H1 (cell line): ENCODE measurements at regions not wholly inside any gene's neighbourhood (a gene's known extent, or its start where the extent isn't known, plus 50 kb on each side); places are given as distances from the start of the nearest gene placed in this dataset.

Experiments used
- CTCF ChIA-PET: fragments of 300-600 bp; sonication (Branson Sonifier 250); formaldehyde crosslinking; loops from one replicate; lab custom pipeline; 2021; ENCODE audit not compliant: partially characterized antibody; lab: Charles Lee
- POLR2A ChIA-PET: fragments of 300-600 bp; sonication (Branson Sonifier 250); formaldehyde crosslinking; loops from one replicate; lab custom pipeline; 2021; ENCODE audit warnings: inconsistent platforms; ENCODE audit not compliant: partially characterized antibody; lab: Charles Lee
- DNase-seq, 2 experiments: peaks; one replicate each; pipeline versions ENCODE4 v3.0.0 to v3.0.0-alpha.2; 2010 to 2022; ENCODE audit warnings: low spot score in 2 of 2, low read depth in 1 of 2, mixed read lengths in 1 of 2
- FAIRE-seq: peaks from 2 replicates; lab custom pipeline; 2011; peaks lifted over from hg19 to GRCh38; lab: Jason Lieb, UNC
- H2AFZ ChIP-seq: 2 replicates; pipeline ENCODE4 v1.8.1; 2012; ENCODE audit warnings: low read length, inconsistent platforms
- H2AK5ac ChIP-seq: 2 replicates; pipeline ENCODE4 v1.6.1; 2013; ENCODE audit warnings: low read depth, low read length
- H2BK120ac ChIP-seq: replicated peaks from 2 replicates; pipeline ENCODE3; 2013; ENCODE audit warnings: low read depth, low read length, inconsistent platforms
- H2BK12ac ChIP-seq: 2 replicates; pipeline ENCODE4 v1.6.1; 2013; ENCODE audit warnings: low read depth, low read length
- H2BK15ac ChIP-seq: 2 replicates; pipeline ENCODE4 v1.6.1; 2013; ENCODE audit warnings: low read length
- H2BK20ac ChIP-seq: 2 replicates; pipeline ENCODE4 v1.6.1; 2013; ENCODE audit warnings: low read length
- H2BK5ac ChIP-seq: 2 replicates; pipeline ENCODE4 v1.6.1; 2013; ENCODE audit warnings: low read depth, low read length
- H3K14ac ChIP-seq: 2 replicates; pipeline ENCODE4 v1.6.1; 2013; ENCODE audit warnings: inconsistent platforms; ENCODE audit not compliant: insufficient read length
- H3K18ac ChIP-seq: 2 replicates; pipeline ENCODE4 v1.6.1; 2013; ENCODE audit warnings: low read length; ENCODE audit errors: extremely low read depth
- H3K23ac ChIP-seq: 2 replicates; pipeline ENCODE4 v1.6.1; 2013; ENCODE audit warnings: inconsistent platforms; ENCODE audit not compliant: insufficient read length
- H3K23me2 ChIP-seq: 2 replicates; pipeline ENCODE4 v1.6.1; 2013; ENCODE audit warnings: low read depth, low read length
- H3K27ac ChIP-seq: 2 replicates; pipeline ENCODE4 v1.6.1; 2011; ENCODE audit warnings: low read depth, low read length, inconsistent platforms
- H3K27me3 ChIP-seq, 4 experiments: replicated peaks in 1 of 4; 1 replicate in 1 of 4; 2 replicates in 3 of 4; pipeline versions ENCODE4 v1.6.1 to v1.8.1; 2011 to 2013; ENCODE audit warnings: low read length in 3 of 4, mild to moderate bottlenecking in 3 of 4, inconsistent platforms in 2 of 4, mixed read lengths in 2 of 4, moderate library complexity in 1 of 4; ENCODE audit not compliant: control insufficient read depth in 3 of 4, insufficient read depth in 3 of 4; ENCODE audit errors: extremely low read depth in 1 of 4
- H3K36me3 ChIP-seq, 4 experiments: 2 replicates each; pipeline versions ENCODE4 v1.6.1 to v1.8.1; 2011 to 2013; ENCODE audit warnings: mild to moderate bottlenecking in 4 of 4, low read length in 3 of 4, moderate library complexity in 2 of 4, control low read depth in 1 of 4, inconsistent platforms in 1 of 4; ENCODE audit not compliant: insufficient read depth in 4 of 4, control insufficient read depth in 2 of 4
- H3K4ac ChIP-seq: replicated peaks from 2 replicates; pipeline ENCODE3; 2013; ENCODE audit warnings: low read length, low read depth, mixed read lengths, inconsistent platforms; ENCODE audit not compliant: insufficient read length
- H3K4me1 ChIP-seq, 4 experiments: replicated peaks in 1 of 4; 1 replicate in 1 of 4; 2 replicates in 3 of 4; pipeline versions ENCODE4 v1.6.1 to v1.8.1; 2011 to 2013; ENCODE audit warnings: low read length in 3 of 4, inconsistent platforms in 2 of 4, mixed read lengths in 1 of 4; ENCODE audit not compliant: insufficient read depth in 4 of 4, control insufficient read depth in 3 of 4
- H3K4me2 ChIP-seq, 2 experiments: 2 replicates each; pipeline versions ENCODE4 v1.6.1 to v1.8.1; 2011 to 2013; ENCODE audit warnings: low read depth in 2 of 2, low read length in 2 of 2, control low read depth in 1 of 2, inconsistent platforms in 1 of 2, mild to moderate bottlenecking in 1 of 2; ENCODE audit not compliant: insufficient read depth in 1 of 2
- H3K4me3 ChIP-seq, 4 experiments: fragments of 200-600, 300-600 bp in 1 of 4; sonication (generic), shearing (Covaris generic), sonication (Bioruptor Twin) in 1 of 4; 2 replicates each; pipeline versions ENCODE4 v1.5.1 to v1.8.1; 2011 to 2016; ENCODE audit warnings: low read length in 4 of 4, low read depth in 3 of 4, control low read depth in 2 of 4, inconsistent platforms in 2 of 4, mild to moderate bottlenecking in 2 of 4, mixed read lengths in 1 of 4, moderate library complexity in 1 of 4; ENCODE audit not compliant: insufficient read depth in 2 of 4; ENCODE audit errors: extremely low read depth in 1 of 4
- H3K56ac ChIP-seq: replicated peaks from 2 replicates; pipeline ENCODE3; 2013; ENCODE audit warnings: low read depth, mild to moderate bottlenecking, mixed read lengths, low read length, inconsistent platforms; ENCODE audit not compliant: insufficient read length
- H3K79me1 ChIP-seq: 2 replicates; pipeline ENCODE4 v1.6.1; 2013; ENCODE audit warnings: low read depth, low read length, control low read depth
- H3K79me2 ChIP-seq, 2 experiments: 2 replicates each; pipeline versions ENCODE4 v1.6.1 to v1.8.1; 2012 to 2013; ENCODE audit warnings: low read length in 2 of 2, mild to moderate bottlenecking in 2 of 2, inconsistent platforms in 1 of 2; ENCODE audit not compliant: insufficient read depth in 2 of 2, control insufficient read depth in 1 of 2
- H3K9ac ChIP-seq, 4 experiments: replicated peaks in 1 of 4; 1 replicate in 1 of 4; 2 replicates in 3 of 4; pipeline versions ENCODE4 v1.6.1 to v1.8.1; 2011 to 2013; ENCODE audit warnings: low read depth in 3 of 4, low read length in 3 of 4, control low read depth in 2 of 4, mild to moderate bottlenecking in 2 of 4, moderate library complexity in 2 of 4, inconsistent platforms in 1 of 4; ENCODE audit errors: extremely low read depth in 1 of 4
- H3K9me3 ChIP-seq, 2 experiments: 2 replicates each; pipeline versions ENCODE4 v1.6.1 to v1.8.1; 2012 to 2013; ENCODE audit warnings: mild to moderate bottlenecking in 2 of 2, moderate library complexity in 2 of 2, control low read depth in 1 of 2, inconsistent platforms in 1 of 2, low read depth in 1 of 2, low read length in 1 of 2, mixed read lengths in 1 of 2; ENCODE audit not compliant: insufficient read depth in 2 of 2
- H4K20me1 ChIP-seq, 2 experiments: replicated peaks in 1 of 2; 2 replicates each; pipeline versions ENCODE3 to v1.8.1; 2011 to 2013; ENCODE audit warnings: inconsistent platforms in 2 of 2, low read length in 2 of 2, mild to moderate bottlenecking in 1 of 2; ENCODE audit not compliant: insufficient read depth in 2 of 2, control insufficient read depth in 1 of 2
- H4K5ac ChIP-seq: 2 replicates; pipeline ENCODE4 v1.6.1; 2013; ENCODE audit warnings: low read length, low read depth, mixed read lengths, inconsistent platforms; ENCODE audit not compliant: insufficient read length
- H4K8ac ChIP-seq: 2 replicates; pipeline ENCODE4 v1.8.0; 2013; ENCODE audit warnings: mild to moderate bottlenecking, moderate library complexity, low read length, inconsistent platforms; ENCODE audit not compliant: insufficient read depth; ENCODE audit errors: extremely low read depth
- H4K91ac ChIP-seq: replicated peaks from 2 replicates; pipeline ENCODE3; 2013; ENCODE audit warnings: low read length, mixed read lengths, inconsistent platforms; ENCODE audit not compliant: insufficient read length
- BCL11A ChIP-seq, 2 experiments: IDR thresholded peaks; one replicate each; pipeline ENCODE4 v1.6.1; 2011; ENCODE audit warnings: low read depth in 2 of 2, low read length in 2 of 2, mild to moderate bottlenecking in 2 of 2
- CBX5 ChIP-seq: fragments of 300-800, 300-1000 bp; sonication (generic); IDR thresholded peaks from 2 replicates; pipeline ENCODE4 v1.7.1; 2016; ENCODE audit warnings: antibody characterized with exemption, low read length, low read depth
- CHD1 ChIP-seq: IDR thresholded peaks from 2 replicates; pipeline ENCODE4 v1.6.1; 2012; ENCODE audit warnings: low read depth, low read length, improper control_type of control experiment
- EP300 ChIP-seq, 2 experiments: IDR thresholded peaks; 1 replicate in 1 of 2; 2 replicates in 1 of 2; pipeline ENCODE4 v1.6.1; 2011 to 2012; ENCODE audit warnings: low read depth in 2 of 2, low read length in 2 of 2, mild to moderate bottlenecking in 2 of 2, borderline replicate concordance in 1 of 2, inconsistent platforms in 1 of 2, moderate library complexity in 1 of 2
- GABPA ChIP-seq: IDR thresholded peaks from 2 replicates; pipeline ENCODE4 v1.6.1; 2011; ENCODE audit warnings: mild to moderate bottlenecking, low read length, moderate library complexity, borderline replicate concordance; ENCODE audit not compliant: insufficient read depth
- RBBP5 ChIP-seq: IDR thresholded peaks from 2 replicates; pipeline ENCODE4 v1.7.1; 2012; ENCODE audit warnings: low read depth, mild to moderate bottlenecking, inconsistent platforms, low read length, moderate library complexity, borderline replicate concordance
- SAP30 ChIP-seq: fragments of 300-600 bp; sonication (generic); IDR thresholded peaks from 2 replicates; pipeline ENCODE4 v1.7.1; 2012; ENCODE audit warnings: low read length, moderate library complexity, mild to moderate bottlenecking, inconsistent platforms; ENCODE audit not compliant: insufficient read depth, insufficient replicate concordance
- WGBS, 2 experiments: shearing (Covaris generic) in 1 of 2; methylation state at CpG; one replicate each; pipeline versions ENCODE4 v1.1.6 to v1.1.7; 2013 to 2015; ENCODE audit warnings: low lambda C conversion rate in 2 of 2, mixed read lengths in 2 of 2, inconsistent platforms in 1 of 2, low coverage in 1 of 2, missing lambda C conversion rate in 1 of 2; ENCODE audit not compliant: insufficient replicate concordance in 2 of 2, insufficient coverage in 1 of 2, insufficient read length in 1 of 2; ENCODE audit errors: extremely low coverage in 1 of 2, missing lambda C conversion rate in 1 of 2; 5-methylcytosine and 5-hydroxymethylcytosine counted together

GRCh38 chr1:240693844-240694243, 81.9 kb upstream of the GREM2 start:
- Histone ChIP-seq H2AK5ac (no peak overlapping the region), H3K18ac (no peak overlapping the region), H2BK120ac (no peak overlapping the region), H3K27ac (no peak overlapping the region), H3K4ac (no peak overlapping the region), H4K8ac (no peak overlapping the region), H3K79me2 (no peaks in the 10 kb centered on the region), H2BK15ac (no peak overlapping the region), H2BK12ac (no peak overlapping the region), H2AFZ (no peak overlapping the region), H3K27me3 (no peaks in the 10 kb centered on the region), H2BK20ac (no peak overlapping the region), H3K14ac (no peak overlapping the region), H3K9me3 (no peaks in the 10 kb centered on the region), H4K20me1 (no peaks in the 10 kb centered on the region), H3K56ac (no peak overlapping the region), H3K4me2 (no peak overlapping the region), H3K36me3 (no peaks in the 10 kb centered on the region), H3K23me2 (no peaks in the 10 kb centered on the region), H2BK5ac (no peak overlapping the region), H3K4me3 (no peak overlapping the region), H3K23ac (no peak overlapping the region), H3K4me1 (no peaks in the 10 kb centered on the region), H4K91ac (no peak overlapping the region), H3K79me1 (no peaks in the 10 kb centered on the region), H3K9ac (no peak overlapping the region), H4K5ac (no peak overlapping the region)
- ChIA-PET POLR2A (no interaction called here), CTCF (interaction anchor here (0.7 to 2.4 kb wide), 3 partner anchors 11 to 43 kb away, joined by 3 to 12 read pairs (median 3); no protein-coding TSS in a partner anchor)
- no peak for TF ChIP-seq CBX5
- no peak for TF ChIP-seq SAP30
- no peak for TF ChIP-seq GABPA
- TF ChIP-seq BCL11A (IDR thresholded peaks at IDR 0.05; ENCODE audit: low read depth in 2 of 2, low read length in 2 of 2): no peak
- no peak for TF ChIP-seq EP300 (IDR thresholded peaks at IDR 0.05; ENCODE audit: borderline replicate concordance in 1 of 2, low read depth in 2 of 2, low read length in 2 of 2)
- TF ChIP-seq RBBP5: no peak
- no peak for TF ChIP-seq CHD1
- FAIRE-seq: no peak
- 88% methylated on average over 3 of the region's 3 CpGs; no CpG with 5 or more reads in 1 of the 2 experiments for WGBS, 2 experiments
- no peak for DNase-seq
